ENCODE measurements at regions not wholly inside any gene's neighbourhood (a gene's known extent, or its start where the extent isn't known, plus 50 kb on each side); places are given as distances from the start of the nearest gene placed in this dataset.

GRCh38 chr10:2985729-2986232, 81.6 kb upstream of the PFKP start:
- TF ChIP-seq LEF1 (IDR thresholded peaks at IDR 0.05; ENCODE audit: borderline replicate concordance) = no peak
- no peak for TF ChIP-seq FOXA1 (IDR thresholded peaks at IDR 0.05)
- no peak for TF ChIP-seq PKNOX1 (IDR thresholded peaks at IDR 0.05)
- TF ChIP-seq FOXM1 (IDR thresholded peaks at IDR 0.05; ENCODE audit: borderline replicate concordance) = no peak
- TF ChIP-seq ELF4 (IDR thresholded peaks at IDR 0.05) = no peak
- TF ChIP-seq FOXK2 (IDR thresholded peaks at IDR 0.05) = no peak
